HG03558 (cell line): ENCODE measurements at regions not wholly inside any gene's neighbourhood (a gene's known extent, or its start where the extent isn't known, plus 50 kb on each side); places are given as distances from the start of the nearest gene placed in this dataset.
"Not testable (repeated sequence)": the region's sequence is repeated elsewhere in the genome, so short reads cannot be mapped to it uniquely, and the experiment has no call there.

Experiments
- ATAC-seq: cut with Tn5 transposase; IDR thresholded peaks from one replicate; pipeline ENCODE4 v1.9.1; 2021; ENCODE audit warnings: moderate number of reproducible peaks; ENCODE audit not compliant: unreplicated experiment; ENCODE audit errors: extremely low read depth

GRCh38 chrX:40988100-40988499 is 97.1 kb upstream of the USP9X start:
- no peak for ATAC-seq

- ATAC-seq = not testable (repeated sequence)
Observed at GRCh38 chrX:40993395-40993794, 91.8 kb upstream of the USP9X start.

GRCh38 chrX:40996886-40997530 is 88.2 kb upstream of the USP9X start:
- no peak for ATAC-seq

GRCh38 chrX:40998123-40998522 is 87.1 kb upstream of the USP9X start:
- no peak for ATAC-seq

- ATAC-seq = no peak
Observed at GRCh38 chrX:41001327-41001726, 83.9 kb upstream of the USP9X start.

GRCh38 chrX:41002026-41002425 is 83.2 kb upstream of the USP9X start:
- ATAC-seq = no peak

GRCh38 chrX:41003506-41004270 is 81.6 kb upstream of the USP9X start:
- ATAC-seq = no peak

GRCh38 chrX:41005445-41005992 is 79.7 kb upstream of the USP9X start:
- ATAC-seq = no peak

GRCh38 chrX:41009850-41010846 is 75.1 kb upstream of the USP9X start:
- ATAC-seq = no peak

- no peak for ATAC-seq
Observed at GRCh38 chrX:41014776-41015360, 70.4 kb upstream of the USP9X start.

- not testable (repeated sequence) for ATAC-seq
Observed at GRCh38 chrX:41017785-41018184, 67.5 kb upstream of the USP9X start.

GRCh38 chrX:41018391-41019040 is 66.7 kb upstream of the USP9X start:
- ATAC-seq = not testable (repeated sequence)

GRCh38 chrX:41019041-41019392 is 66.2 kb upstream of the USP9X start:
- no peak for ATAC-seq

- no peak for ATAC-seq
Observed at GRCh38 chrX:41022566-41022965, 62.7 kb upstream of the USP9X start.

GRCh38 chrX:41023098-41023497 is 62.1 kb upstream of the USP9X start:
- no peak for ATAC-seq

- not testable (repeated sequence) for ATAC-seq
Observed at GRCh38 chrX:41024335-41024734, 60.9 kb upstream of the USP9X start.

GRCh38 chrX:41024755-41025154 is 60.5 kb upstream of the USP9X start:
- no peak for ATAC-seq

- ATAC-seq = no peak
Observed at GRCh38 chrX:41025926-41026701, 59.1 kb upstream of the USP9X start.

- ATAC-seq = no peak
Observed at GRCh38 chrX:41026702-41027078, 58.6 kb upstream of the USP9X start.
